ENCODE measurements at regions not wholly inside any gene's neighbourhood (a gene's known extent, or its start where the extent isn't known, plus 50 kb on each side); places are given as distances from the start of the nearest gene placed in this dataset.

DNA sequence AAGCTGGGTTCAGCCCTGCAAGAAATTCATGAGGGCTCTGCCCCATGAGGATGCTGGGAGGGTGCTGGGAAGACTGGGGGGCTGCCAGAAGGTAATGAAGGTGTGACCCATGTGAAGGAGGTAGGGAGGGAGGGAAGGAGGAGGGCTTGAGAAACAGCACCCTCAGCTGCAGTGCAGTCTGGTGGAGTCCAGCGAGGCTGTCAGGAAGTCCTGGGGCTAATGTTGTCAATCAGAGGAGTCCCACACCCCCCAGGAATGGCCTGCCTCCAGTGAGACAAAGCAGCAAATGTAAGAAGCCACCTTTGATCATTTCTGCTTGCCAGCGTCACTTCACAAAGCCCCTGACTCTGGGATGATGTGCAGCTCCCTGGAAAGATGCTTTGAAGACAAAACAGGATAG is 248.4 kb downstream of the SH3BP4 start:
- TF ChIP-seq, protein P1, sequence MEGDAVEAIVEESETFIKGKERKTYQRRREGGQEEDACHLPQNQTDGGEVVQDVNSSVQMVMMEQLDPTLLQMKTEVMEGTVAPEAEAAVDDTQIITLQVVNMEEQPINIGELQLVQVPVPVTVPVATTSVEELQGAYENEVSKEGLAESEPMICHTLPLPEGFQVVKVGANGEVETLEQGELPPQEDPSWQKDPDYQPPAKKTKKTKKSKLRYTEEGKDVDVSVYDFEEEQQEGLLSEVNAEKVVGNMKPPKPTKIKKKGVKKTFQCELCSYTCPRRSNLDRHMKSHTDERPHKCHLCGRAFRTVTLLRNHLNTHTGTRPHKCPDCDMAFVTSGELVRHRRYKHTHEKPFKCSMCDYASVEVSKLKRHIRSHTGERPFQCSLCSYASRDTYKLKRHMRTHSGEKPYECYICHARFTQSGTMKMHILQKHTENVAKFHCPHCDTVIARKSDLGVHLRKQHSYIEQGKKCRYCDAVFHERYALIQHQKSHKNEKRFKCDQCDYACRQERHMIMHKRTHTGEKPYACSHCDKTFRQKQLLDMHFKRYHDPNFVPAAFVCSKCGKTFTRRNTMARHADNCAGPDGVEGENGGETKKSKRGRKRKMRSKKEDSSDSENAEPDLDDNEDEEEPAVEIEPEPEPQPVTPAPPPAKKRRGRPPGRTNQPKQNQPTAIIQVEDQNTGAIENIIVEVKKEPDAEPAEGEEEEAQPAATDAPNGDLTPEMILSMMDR (IDR thresholded peaks at IDR 0.05; ENCODE audit: unreplicated experiment): no peak
- Mint-ChIP-seq H3K27me3 (ENCODE audit: unreplicated experiment) (peaks cover 2% of the 10 kb centered on the region), H3K36me3 (ENCODE audit: low read depth, unreplicated experiment) (no peaks in the 10 kb centered on the region), H3K27ac (ENCODE audit: unreplicated experiment) (no peak overlapping the region), H3K9me3 (ENCODE audit: unreplicated experiment) (no peaks in the 10 kb centered on the region), H3K4me1 (ENCODE audit: unreplicated experiment) (no peaks in the 10 kb centered on the region), H3K4me3 (ENCODE audit: unreplicated experiment) (no peak overlapping the region)
- DNase-seq (ENCODE audit: low spot score): no peak

DNA sequence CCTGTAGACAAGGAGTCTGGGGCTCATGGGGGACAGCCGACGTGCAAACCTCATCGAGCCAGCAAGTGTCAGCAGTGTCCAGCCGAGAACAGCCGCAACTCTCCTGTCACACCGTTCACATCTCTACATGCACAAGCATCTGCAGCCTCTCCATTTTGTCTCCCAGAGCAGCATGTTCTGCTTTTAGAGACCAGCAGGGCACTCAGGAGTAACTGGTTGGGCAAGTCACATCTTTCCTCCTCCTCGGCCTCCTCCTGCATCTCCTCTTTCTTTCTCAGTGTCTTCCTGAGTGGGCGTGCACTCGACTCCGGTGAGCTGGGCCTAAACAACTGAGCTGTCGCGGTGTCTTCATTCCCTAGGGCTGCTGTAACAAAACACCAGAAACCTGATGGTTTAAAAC is 249.9 kb downstream of the SH3BP4 start:
- Mint-ChIP-seq H3K27me3 (ENCODE audit: unreplicated experiment) (peaks cover 2% of the 10 kb centered on the region), H3K4me1 (ENCODE audit: unreplicated experiment) (no peaks in the 10 kb centered on the region), H3K9me3 (ENCODE audit: unreplicated experiment) (no peaks in the 10 kb centered on the region), H3K27ac (ENCODE audit: unreplicated experiment) (no peak overlapping the region), H3K36me3 (ENCODE audit: low read depth, unreplicated experiment) (no peaks in the 10 kb centered on the region), H3K4me3 (ENCODE audit: unreplicated experiment) (no peak overlapping the region)
- DNase-seq (ENCODE audit: low spot score): no peak
- TF ChIP-seq, protein P1 (IDR thresholded peaks at IDR 0.05; ENCODE audit: unreplicated experiment): no peak

DNA sequence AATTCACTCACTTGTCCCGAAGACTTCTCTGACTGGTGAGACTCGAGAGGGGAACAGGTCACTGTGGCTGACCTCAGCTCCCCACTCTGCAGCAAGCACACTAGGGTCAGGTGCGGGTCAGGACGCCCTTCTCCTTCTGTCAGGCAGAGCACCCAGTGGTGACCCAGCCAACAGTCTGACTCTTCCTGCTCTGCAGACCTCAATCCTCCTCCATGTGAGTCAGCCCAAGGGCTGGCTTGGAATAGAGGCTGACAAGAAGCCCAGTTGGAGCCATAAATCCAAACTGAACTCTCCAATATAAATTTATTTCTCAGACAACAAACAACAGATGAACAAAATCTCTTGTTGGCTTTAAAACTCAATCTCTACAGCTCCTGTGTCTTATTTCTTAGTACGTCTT is 253.1 kb downstream of the SH3BP4 start:
- Mint-ChIP-seq H3K36me3 (ENCODE audit: low read depth, unreplicated experiment) (no peaks in the 10 kb centered on the region), H3K4me1 (ENCODE audit: unreplicated experiment) (no peaks in the 10 kb centered on the region), H3K9me3 (ENCODE audit: unreplicated experiment) (no peaks in the 10 kb centered on the region), H3K27ac (ENCODE audit: unreplicated experiment) (no peak overlapping the region), H3K4me3 (ENCODE audit: unreplicated experiment) (no peak overlapping the region), H3K27me3 (ENCODE audit: unreplicated experiment) (peaks cover 1% of the 10 kb centered on the region)
- DNase-seq (ENCODE audit: low spot score): no peak
- TF ChIP-seq, protein P1 (IDR thresholded peaks at IDR 0.05; ENCODE audit: unreplicated experiment): no peak

DNA sequence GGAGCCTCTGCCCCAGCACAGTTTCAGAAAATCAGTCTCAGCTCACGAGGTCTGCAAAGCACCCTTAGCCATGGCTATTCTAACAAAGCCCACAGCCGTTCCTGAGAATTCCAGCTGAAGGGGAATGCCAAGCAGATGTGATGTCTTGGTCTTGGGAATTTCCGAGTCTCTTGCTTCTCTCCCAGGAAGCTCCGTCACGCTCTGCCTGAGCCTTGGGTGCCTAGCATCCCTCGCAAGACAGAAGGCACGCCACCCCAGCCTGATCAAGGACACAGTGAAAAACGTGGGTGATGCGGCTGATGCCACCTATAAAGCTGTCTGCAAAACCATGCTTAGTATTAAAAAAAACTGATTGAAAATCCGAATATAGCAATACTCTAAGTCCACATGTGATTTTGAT is 254.6 kb downstream of the SH3BP4 start:
- H3K4me3 Mint-ChIP-seq (ENCODE audit: unreplicated experiment): no peak overlapping the region
- TF ChIP-seq, protein P1 (IDR thresholded peaks at IDR 0.05; ENCODE audit: unreplicated experiment): no peak
- H3K9me3 Mint-ChIP-seq (ENCODE audit: unreplicated experiment): no peaks in the 10 kb centered on the region
- no peak overlapping the region for H3K27ac Mint-ChIP-seq (ENCODE audit: unreplicated experiment)
- DNase-seq (ENCODE audit: low spot score): no peak
- H3K36me3 Mint-ChIP-seq (ENCODE audit: low read depth, unreplicated experiment): no peaks in the 10 kb centered on the region
- no peaks in the 10 kb centered on the region for H3K4me1 Mint-ChIP-seq (ENCODE audit: unreplicated experiment)
- H3K27me3 Mint-ChIP-seq (ENCODE audit: unreplicated experiment): no peaks in the 10 kb centered on the region

DNA sequence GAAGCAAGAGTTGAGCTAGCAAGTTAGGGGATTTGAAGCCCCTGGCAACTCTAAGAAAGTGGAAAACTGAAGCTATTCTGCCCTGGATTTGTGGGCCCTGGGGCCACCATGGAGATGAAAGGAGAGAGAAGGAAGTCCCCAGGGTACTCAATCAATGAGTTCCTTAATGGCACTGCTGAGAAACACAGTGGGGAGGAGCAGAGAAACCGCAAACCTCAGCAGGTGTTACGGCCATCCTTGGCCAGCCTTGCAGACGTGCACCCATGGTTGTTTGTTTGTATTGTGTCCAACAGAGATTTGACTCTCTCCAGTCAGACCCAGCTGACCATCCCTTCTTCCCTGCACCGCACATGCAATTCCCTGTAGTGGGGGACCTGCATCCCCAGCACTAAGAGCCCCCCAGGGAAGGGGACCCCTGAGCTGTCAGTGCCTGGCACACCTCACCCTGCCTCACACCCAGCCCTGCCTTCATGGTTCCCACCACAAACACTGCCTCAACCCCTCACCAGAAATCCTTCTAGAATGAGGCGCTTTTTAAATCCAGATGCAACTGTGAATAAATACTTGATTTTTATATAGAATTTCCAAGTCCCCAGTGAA is 255.3 kb downstream of the SH3BP4 start:
- no peaks in the 10 kb centered on the region for H3K36me3 Mint-ChIP-seq (ENCODE audit: low read depth, unreplicated experiment)
- no peaks in the 10 kb centered on the region for H3K4me1 Mint-ChIP-seq (ENCODE audit: unreplicated experiment)
- H3K27ac Mint-ChIP-seq (ENCODE audit: unreplicated experiment): no peak overlapping the region
- TF ChIP-seq, protein P1 (IDR thresholded peaks at IDR 0.05; ENCODE audit: unreplicated experiment): no peak
- DNase-seq (ENCODE audit: low spot score): no peak
- no peaks in the 10 kb centered on the region for H3K27me3 Mint-ChIP-seq (ENCODE audit: unreplicated experiment)
- no peaks in the 10 kb centered on the region for H3K9me3 Mint-ChIP-seq (ENCODE audit: unreplicated experiment)
- H3K4me3 Mint-ChIP-seq (ENCODE audit: unreplicated experiment): no peak overlapping the region

Measured in endothelial cell (in vitro differentiated cells).